A549 (cell line): ENCODE measurements at regions not wholly inside any gene's neighbourhood (a gene's known extent, or its start where the extent isn't known, plus 50 kb on each side); places are given as distances from the start of the nearest gene placed in this dataset.

ENCODE experiments used
- CTCF ChIP-seq: fragments of >200 bp; sonication (Bioruptor Twin); formaldehyde crosslinking; IDR thresholded peaks from 3 replicates; pipeline ENCODE4 v1.5.1; 2016
- ELK1 ChIP-seq: fragments of 150-350 bp; IDR thresholded peaks from 2 replicates; pipeline ENCODE4 v1.6.1; 2014; ENCODE audit warnings: low read depth, mild to moderate bottlenecking, low read length
- HDAC2 ChIP-seq: fragments of 200-600 bp; sonication (generic); IDR thresholded peaks from 2 replicates; pipeline ENCODE4 v1.6.1; 2016
- JUN ChIP-seq, 2 experiments: fragments of >200 bp; sonication (Bioruptor Twin); formaldehyde crosslinking; IDR thresholded peaks; 2 replicates in 1 of 2; 3 replicates in 1 of 2; pipeline ENCODE4 v1.6.1; 2016 to 2017
- KDM1A ChIP-seq: fragments of 200-600 bp; sonication (generic); IDR thresholded peaks from 2 replicates; pipeline ENCODE4 v1.6.1; 2016; ENCODE audit warnings: low read depth, mild to moderate bottlenecking
- POLR2A ChIP-seq: IDR thresholded peaks from 2 replicates; pipeline ENCODE4 v1.6.1; 2012; ENCODE audit warnings: mild to moderate bottlenecking, low read length
- RAD21 ChIP-seq, 2 experiments: fragments of >200 bp in 1 of 2; sonication (Bioruptor Twin) in 1 of 2; formaldehyde crosslinking in 1 of 2; IDR thresholded peaks in 1 of 2; conservative IDR thresholded peaks in 1 of 2; 2 replicates in 1 of 2; 3 replicates in 1 of 2; pipeline ENCODE4 v1.6.1; 2012 to 2018; ENCODE audit warnings: inconsistent platforms in 1 of 2
- ZFP36 ChIP-seq: fragments of 450-650 bp; IDR thresholded peaks from 2 replicates; pipeline ENCODE4 v1.6.1; 2014; ENCODE audit warnings: borderline replicate concordance; ENCODE audit not compliant: partially characterized antibody
- ZNF302 ChIP-seq: fragments of 250-450 bp; sonication (Bioruptor Pico); IDR thresholded peaks from 2 replicates; pipeline ENCODE4 v1.9.0; 2021; ENCODE audit warnings: inconsistent platforms, mild to moderate bottlenecking, moderate library complexity
- TF ChIP-seq, protein P1 (sequence below): fragments of 450-650 bp; IDR thresholded peaks from 2 replicates; pipeline ENCODE4 v1.6.1; 2014; ENCODE audit warnings: antibody characterized with exemption

DNA sequence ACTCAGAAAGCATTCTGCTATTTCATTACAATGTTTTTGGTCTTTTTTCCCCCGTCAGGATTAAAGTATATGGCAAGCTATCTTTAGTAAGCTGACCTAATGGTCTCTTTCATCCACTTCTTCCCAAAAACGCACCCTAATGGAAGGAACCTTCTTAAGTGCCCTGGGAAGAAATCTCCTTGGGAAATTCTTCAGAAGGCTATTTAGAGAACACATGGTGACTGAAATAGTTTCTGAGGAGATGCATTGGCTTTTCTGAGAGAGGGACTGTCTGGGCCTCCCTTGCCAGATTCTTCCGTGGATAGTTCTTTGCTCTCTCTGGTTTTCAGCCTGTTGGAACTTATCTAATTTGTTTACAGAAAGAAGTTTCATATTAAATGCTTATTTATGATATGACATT is 524.1 kb upstream of the MEF2C start:
- TF ChIP-seq ZNF302 (CRISPR knock-in tag), result no peak
- TF ChIP-seq, protein P1, sequence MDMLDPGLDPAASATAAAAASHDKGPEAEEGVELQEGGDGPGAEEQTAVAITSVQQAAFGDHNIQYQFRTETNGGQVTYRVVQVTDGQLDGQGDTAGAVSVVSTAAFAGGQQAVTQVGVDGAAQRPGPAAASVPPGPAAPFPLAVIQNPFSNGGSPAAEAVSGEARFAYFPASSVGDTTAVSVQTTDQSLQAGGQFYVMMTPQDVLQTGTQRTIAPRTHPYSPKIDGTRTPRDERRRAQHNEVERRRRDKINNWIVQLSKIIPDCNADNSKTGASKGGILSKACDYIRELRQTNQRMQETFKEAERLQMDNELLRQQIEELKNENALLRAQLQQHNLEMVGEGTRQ, result no peak
- TF ChIP-seq RAD21 (conservative IDR thresholded peaks at IDR 0.05 in 1 of 2, IDR thresholded peaks at IDR 0.05 in 1 of 2), result no peak
- TF ChIP-seq CTCF, result no peak
- TF ChIP-seq HDAC2, result no peak
- TF ChIP-seq KDM1A, result no peak
- TF ChIP-seq ELK1, result no peak
- no peak for TF ChIP-seq JUN (IDR thresholded peaks at IDR 0.05)
- no peak for TF ChIP-seq POLR2A
- no peak for TF ChIP-seq ZFP36
